PC-9 (cell line): ENCODE measurements at regions not wholly inside any gene's neighbourhood (a gene's known extent, or its start where the extent isn't known, plus 50 kb on each side); places are given as distances from the start of the nearest gene placed in this dataset.
A peak's percentile ranks its signal among the peaks of the same experiment; 100 is the strongest.

Experiments used
- BruUV-seq: library from RNA; stranded (reverse); fragments of 400-500 nt; replicated peaks from 2 replicates; lab custom pipeline; 2021; lab: Mats Ljungman, UMichigan
- CTCF ChIA-PET: fragments of 300-600 bp; sonication (Branson Sonifier 250); formaldehyde crosslinking; loops from one replicate; lab custom pipeline; 2022; ENCODE audit warnings: antibody characterized with exemption; lab: Charles Lee
- POLR2A ChIA-PET: fragments of 300-600 bp; sonication (Branson Sonifier 250); formaldehyde crosslinking; loops from one replicate; lab custom pipeline; 2022; ENCODE audit warnings: antibody characterized with exemption; ENCODE audit not compliant: unreplicated experiment; lab: Charles Lee
- DNase-seq, 2 experiments: peaks; one replicate each; pipeline versions ENCODE4 v3.0.0 to v3.0.0-alpha.2; 2015 to 2022; ENCODE audit warnings: mixed read lengths in 1 of 2
- H2AFZ ChIP-seq: fragments of 200-600 bp; sonication (generic); 2 replicates; pipeline ENCODE4 v1.8.1; 2017; ENCODE audit warnings: antibody characterized with exemption
- H3F3A ChIP-seq: fragments of 200-600 bp; sonication (generic); 2 replicates; pipeline ENCODE4 v1.8.1; 2017; ENCODE audit warnings: antibody characterized with exemption, mild to moderate bottlenecking, low read depth; ENCODE audit not compliant: insufficient read depth
- H3K27ac ChIP-seq: fragments of 200-600 bp; sonication (generic); 2 replicates; pipeline ENCODE4 v1.6.1; 2016; ENCODE audit warnings: mixed run types
- H3K27me3 ChIP-seq: fragments of 200-600 bp; sonication (generic); 2 replicates; pipeline ENCODE4 v1.6.1; 2016; ENCODE audit warnings: low read depth, mixed run types; ENCODE audit not compliant: insufficient read depth
- H3K36me3 ChIP-seq: fragments of 200-600 bp; sonication (generic); 2 replicates; pipeline ENCODE4 v1.6.1; 2016; ENCODE audit warnings: low read depth, mixed run types
- H3K4me1 ChIP-seq: fragments of 200-600 bp; sonication (generic); replicated peaks from 2 replicates; pipeline ENCODE4 v1.6.1; 2016; ENCODE audit warnings: mixed run types; ENCODE audit not compliant: insufficient read depth
- H3K4me2 ChIP-seq: fragments of 200-600 bp; sonication (generic); 2 replicates; pipeline ENCODE4 v1.6.1; 2017; ENCODE audit warnings: mixed run types
- H3K4me3 ChIP-seq: fragments of 200-600 bp; sonication (generic); 2 replicates; pipeline ENCODE4 v1.6.1; 2016; ENCODE audit warnings: mixed run types
- H3K79me2 ChIP-seq: fragments of 200-600 bp; sonication (generic); 2 replicates; pipeline ENCODE4 v1.6.1; 2017; ENCODE audit warnings: low read depth, mixed run types
- H3K9me2 ChIP-seq: fragments of 200-600 bp; sonication (generic); 2 replicates; pipeline ENCODE4 v1.8.1; 2017; ENCODE audit warnings: mild to moderate bottlenecking; ENCODE audit not compliant: insufficient read depth
- H3K9me3 ChIP-seq: fragments of 200-600 bp; sonication (generic); 2 replicates; pipeline ENCODE4 v1.8.1; 2016; ENCODE audit warnings: low read depth; ENCODE audit not compliant: insufficient read depth
- H4K20me1 ChIP-seq: fragments of 200-600 bp; sonication (generic); 2 replicates; pipeline ENCODE4 v1.8.1; 2017; ENCODE audit not compliant: insufficient read depth
- EZH2 ChIP-seq: fragments of 200-600 bp; sonication (generic); IDR thresholded peaks from 2 replicates; pipeline ENCODE4 v1.8.0; 2017; ENCODE audit warnings: antibody characterized with exemption, low read depth
- intact Hi-C: fragments of 100-400 bp; cut with micrococcal nuclease; formaldehyde crosslinking; loops from one replicate; pipeline ENCODE4 v1.10.0; 2022; ENCODE audit not compliant: unreplicated experiment
- TF ChIP-seq, protein P1 (sequence below): fragments of 200-600 bp; sonication (generic); conservative IDR thresholded peaks from 2 replicates; pipeline ENCODE4 v1.6.1; 2017; ENCODE audit warnings: mixed run types, antibody characterized with exemption, mild to moderate bottlenecking, moderate library complexity

DNA sequence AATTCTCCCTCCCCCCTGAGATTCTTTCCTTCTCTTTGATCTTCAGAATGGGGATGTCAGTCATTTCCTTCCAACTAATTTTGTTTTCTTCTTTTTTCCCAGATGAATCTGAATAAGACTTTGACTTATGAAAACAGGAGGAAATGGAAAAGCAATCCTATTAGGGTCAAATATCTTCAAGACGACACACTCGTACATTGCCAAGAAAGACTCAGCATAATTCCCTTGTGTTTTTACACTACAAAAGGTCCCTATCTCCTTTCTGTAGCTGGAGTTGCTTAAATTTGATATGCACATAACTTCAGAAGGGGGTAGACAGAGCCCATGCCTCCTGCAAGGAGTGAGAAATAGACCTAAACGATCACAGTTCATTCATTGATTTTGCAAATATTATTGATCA is 230.3 kb upstream of the RBBP8 start:
- H4K20me1 ChIP-seq: no peaks in the 10 kb centered on the region
- no peaks in the 10 kb centered on the region for H3K9me2 ChIP-seq
- intact Hi-C loops: no loop called here
- no peaks in the 10 kb centered on the region for H3K79me2 ChIP-seq
- H2AFZ ChIP-seq: no peak overlapping the region
- H3K27ac ChIP-seq: no peak overlapping the region
- no peaks in the 10 kb centered on the region for H3F3A ChIP-seq
- TF ChIP-seq EZH2: no peak
- TF ChIP-seq, protein P1, sequence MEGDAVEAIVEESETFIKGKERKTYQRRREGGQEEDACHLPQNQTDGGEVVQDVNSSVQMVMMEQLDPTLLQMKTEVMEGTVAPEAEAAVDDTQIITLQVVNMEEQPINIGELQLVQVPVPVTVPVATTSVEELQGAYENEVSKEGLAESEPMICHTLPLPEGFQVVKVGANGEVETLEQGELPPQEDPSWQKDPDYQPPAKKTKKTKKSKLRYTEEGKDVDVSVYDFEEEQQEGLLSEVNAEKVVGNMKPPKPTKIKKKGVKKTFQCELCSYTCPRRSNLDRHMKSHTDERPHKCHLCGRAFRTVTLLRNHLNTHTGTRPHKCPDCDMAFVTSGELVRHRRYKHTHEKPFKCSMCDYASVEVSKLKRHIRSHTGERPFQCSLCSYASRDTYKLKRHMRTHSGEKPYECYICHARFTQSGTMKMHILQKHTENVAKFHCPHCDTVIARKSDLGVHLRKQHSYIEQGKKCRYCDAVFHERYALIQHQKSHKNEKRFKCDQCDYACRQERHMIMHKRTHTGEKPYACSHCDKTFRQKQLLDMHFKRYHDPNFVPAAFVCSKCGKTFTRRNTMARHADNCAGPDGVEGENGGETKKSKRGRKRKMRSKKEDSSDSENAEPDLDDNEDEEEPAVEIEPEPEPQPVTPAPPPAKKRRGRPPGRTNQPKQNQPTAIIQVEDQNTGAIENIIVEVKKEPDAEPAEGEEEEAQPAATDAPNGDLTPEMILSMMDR: no peak
- no TSS peak for BruUV-seq
- H3K4me3 ChIP-seq: no peak overlapping the region
- ChIA-PET CTCF (no interaction called here), POLR2A (no interaction called here)
- H3K27me3 ChIP-seq: no peaks in the 10 kb centered on the region
- H3K4me1 ChIP-seq: no peaks in the 10 kb centered on the region
- no peaks in the 10 kb centered on the region for H3K9me3 ChIP-seq
- H3K4me2 ChIP-seq: no peak overlapping the region
- no peak for DNase-seq
- H3K36me3 ChIP-seq: no peaks in the 10 kb centered on the region

DNA sequence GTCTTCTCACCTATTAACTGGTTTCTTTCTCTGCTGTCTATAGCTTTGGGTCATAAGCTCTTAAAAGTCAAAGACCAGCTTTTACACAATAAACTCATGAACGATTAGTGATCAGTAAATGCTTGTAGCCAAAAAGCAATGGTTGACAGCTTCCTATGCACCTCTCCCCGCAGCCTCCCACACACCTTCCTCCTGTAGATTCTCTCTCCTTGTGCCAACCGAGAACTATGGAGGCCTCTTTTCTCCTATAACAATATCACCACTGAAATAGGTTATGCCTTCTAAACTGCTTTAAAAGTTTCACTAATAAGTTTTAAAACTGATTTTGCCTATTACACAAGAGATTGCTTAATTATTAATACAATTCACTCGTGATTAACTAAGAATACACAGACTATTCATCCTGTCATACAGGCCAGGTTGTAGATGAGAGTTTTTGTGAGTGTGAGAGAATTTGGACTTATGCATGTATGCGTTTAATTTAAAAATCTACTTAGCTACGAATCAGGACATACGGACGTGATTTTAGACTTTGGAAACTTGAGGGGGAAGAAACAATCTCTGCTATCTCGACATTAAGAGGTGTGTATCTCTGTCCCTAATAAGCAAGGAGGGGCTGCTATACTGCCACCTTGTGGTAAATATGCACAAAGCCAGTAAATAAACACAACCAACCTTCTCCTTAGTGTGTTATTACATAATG is 229.1 kb upstream of the RBBP8 start:
- Histone ChIP-seq H3K4me1 (no peaks in the 10 kb centered on the region), H3K9me3 (no peaks in the 10 kb centered on the region), H3K27ac (no peak overlapping the region), H3K9me2 (no peaks in the 10 kb centered on the region), H4K20me1 (no peaks in the 10 kb centered on the region), H3K79me2 (no peaks in the 10 kb centered on the region), H3K27me3 (no peaks in the 10 kb centered on the region), H3F3A (no peaks in the 10 kb centered on the region), H2AFZ (no peak overlapping the region), H3K36me3 (no peaks in the 10 kb centered on the region), H3K4me2 (no peak overlapping the region), H3K4me3 (no peak overlapping the region)
- intact Hi-C loops: loop anchor here (1.0 kb wide), 1 partner anchor 141 kb away; no protein-coding TSS in a partner anchor
- POLR2A ChIA-PET: no interaction called here
- DNase-seq: peak in 1 of 2 experiments; percentile 56
- TF ChIP-seq, protein P1: peak; percentile 78
- no peak for TF ChIP-seq EZH2
- CTCF ChIA-PET: no interaction called here
- no TSS peak for BruUV-seq

DNA sequence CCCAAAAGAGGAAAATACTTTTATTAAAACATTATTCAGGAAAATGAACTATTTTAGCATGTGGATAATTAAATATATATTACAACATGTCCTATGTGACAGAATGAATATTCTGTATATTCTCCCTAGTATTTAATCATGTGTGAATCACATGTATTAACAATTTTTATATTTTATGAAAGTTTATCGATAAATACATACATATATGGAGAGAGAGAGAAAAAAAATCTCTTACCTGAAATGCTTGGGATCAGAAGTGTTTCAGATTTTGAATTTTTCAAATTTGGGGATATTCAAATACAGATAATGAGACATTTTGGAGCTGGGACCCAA is 228.6 kb upstream of the RBBP8 start:
- no TSS peak for BruUV-seq
- no peaks in the 10 kb centered on the region for H3K36me3 ChIP-seq
- POLR2A ChIA-PET: no interaction called here
- no peak for DNase-seq
- no peaks in the 10 kb centered on the region for H3K27me3 ChIP-seq
- no peaks in the 10 kb centered on the region for H4K20me1 ChIP-seq
- H3K27ac ChIP-seq: no peak overlapping the region
- CTCF ChIA-PET: no interaction called here
- no peak overlapping the region for H3K4me3 ChIP-seq
- no peaks in the 10 kb centered on the region for H3K9me3 ChIP-seq
- no peaks in the 10 kb centered on the region for H3K4me1 ChIP-seq
- H3K79me2 ChIP-seq: no peaks in the 10 kb centered on the region
- no peak overlapping the region for H2AFZ ChIP-seq
- TF ChIP-seq, protein P1: no peak
- no peak for TF ChIP-seq EZH2
- H3F3A ChIP-seq: no peaks in the 10 kb centered on the region
- H3K9me2 ChIP-seq: no peaks in the 10 kb centered on the region
- H3K4me2 ChIP-seq: no peak overlapping the region
- intact Hi-C loops: loop anchor here (1.0 kb wide), 1 partner anchor 141 kb away; no protein-coding TSS in a partner anchor
